ENCODE measurements at regions not wholly inside any gene's neighbourhood (a gene's known extent, or its start where the extent isn't known, plus 50 kb on each side); places are given as distances from the start of the nearest gene placed in this dataset.

GRCh38 chr22:33984211-33984610, 63.9 kb upstream of the LARGE1 start:
- no peak for TF ChIP-seq FOXP2 (optimal IDR thresholded peaks at IDR 0.05; ENCODE audit: control extremely low read depth, extremely low read length, insufficient read depth)
- TF ChIP-seq POLR2AphosphoS5 (IDR thresholded peaks at IDR 0.05; ENCODE audit: borderline replicate concordance, low read depth, low read length) = no peak
- TF ChIP-seq EZH2 (IDR thresholded peaks at IDR 0.05) = no peak

Measured in SK-N-MC (cell line).